ENCODE measurements at regions not wholly inside any gene's neighbourhood (a gene's known extent, or its start where the extent isn't known, plus 50 kb on each side); places are given as distances from the start of the nearest gene placed in this dataset.
A peak's percentile ranks its signal among the peaks of the same experiment; 100 is the strongest.

DNA sequence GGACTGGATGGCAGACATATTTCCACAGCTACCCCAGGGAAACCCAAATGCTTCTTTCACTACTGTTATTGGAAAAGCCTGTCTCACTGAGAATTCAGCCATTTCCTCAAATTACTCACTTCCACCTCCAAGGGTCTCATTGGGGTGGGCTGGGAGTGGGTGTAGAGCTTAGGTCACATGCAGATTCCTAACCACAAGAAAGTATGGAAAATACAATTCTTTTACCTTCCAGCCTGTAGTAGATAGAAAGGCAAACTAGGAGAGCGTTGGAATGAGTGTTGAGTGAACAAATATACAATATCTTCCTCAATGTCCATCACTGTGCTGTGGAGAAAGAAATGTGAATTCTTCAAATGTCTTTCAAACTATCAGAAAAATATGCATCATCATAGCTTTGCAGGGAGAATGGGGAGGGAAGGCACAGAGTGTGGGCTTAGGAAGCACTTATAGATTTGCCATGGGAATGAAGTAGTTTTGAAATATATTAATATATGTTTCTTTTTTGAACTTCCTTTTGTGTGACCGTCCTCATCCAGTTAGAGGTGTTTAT is 245.3 kb upstream of the JADE1 start:
- DNase-seq (ENCODE audit: insufficient read length, low spot score, missing footprints), result no peak

DNA sequence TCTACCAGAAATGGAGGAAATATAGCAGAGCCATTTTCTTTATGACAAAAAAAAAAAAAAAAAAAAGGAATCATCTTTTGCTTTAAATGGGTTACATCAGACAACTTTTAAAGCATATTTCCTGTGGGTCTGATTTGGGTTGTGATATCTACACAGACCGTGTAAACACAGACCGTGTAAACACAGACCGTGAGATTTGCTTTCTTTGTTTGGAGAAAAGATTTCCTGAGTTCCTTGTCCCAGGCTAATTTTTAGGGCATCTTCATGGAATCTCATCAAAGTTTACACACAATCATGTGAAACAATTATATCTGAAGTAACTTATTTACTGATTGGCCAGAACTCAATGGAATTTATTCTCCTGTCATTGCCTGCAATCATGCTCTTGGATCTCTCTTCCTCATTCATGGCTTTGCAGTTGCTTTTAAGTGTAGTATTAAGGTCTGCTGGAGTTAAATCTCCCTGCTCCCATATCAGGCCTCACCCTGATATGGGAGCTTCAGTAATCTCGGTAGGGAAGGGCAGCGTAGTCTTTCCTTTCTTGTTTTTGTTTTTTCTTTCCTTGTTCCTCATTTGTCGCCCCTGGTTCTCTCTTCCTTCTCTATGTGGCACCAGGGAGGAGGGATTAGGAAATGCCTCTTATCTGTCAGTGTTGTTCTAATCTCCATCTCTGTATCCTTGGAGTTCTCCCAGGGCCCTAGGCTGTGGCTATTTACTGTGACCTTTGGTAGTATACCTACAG is 248.6 kb upstream of the JADE1 start:
- TF ChIP-seq, protein P1, sequence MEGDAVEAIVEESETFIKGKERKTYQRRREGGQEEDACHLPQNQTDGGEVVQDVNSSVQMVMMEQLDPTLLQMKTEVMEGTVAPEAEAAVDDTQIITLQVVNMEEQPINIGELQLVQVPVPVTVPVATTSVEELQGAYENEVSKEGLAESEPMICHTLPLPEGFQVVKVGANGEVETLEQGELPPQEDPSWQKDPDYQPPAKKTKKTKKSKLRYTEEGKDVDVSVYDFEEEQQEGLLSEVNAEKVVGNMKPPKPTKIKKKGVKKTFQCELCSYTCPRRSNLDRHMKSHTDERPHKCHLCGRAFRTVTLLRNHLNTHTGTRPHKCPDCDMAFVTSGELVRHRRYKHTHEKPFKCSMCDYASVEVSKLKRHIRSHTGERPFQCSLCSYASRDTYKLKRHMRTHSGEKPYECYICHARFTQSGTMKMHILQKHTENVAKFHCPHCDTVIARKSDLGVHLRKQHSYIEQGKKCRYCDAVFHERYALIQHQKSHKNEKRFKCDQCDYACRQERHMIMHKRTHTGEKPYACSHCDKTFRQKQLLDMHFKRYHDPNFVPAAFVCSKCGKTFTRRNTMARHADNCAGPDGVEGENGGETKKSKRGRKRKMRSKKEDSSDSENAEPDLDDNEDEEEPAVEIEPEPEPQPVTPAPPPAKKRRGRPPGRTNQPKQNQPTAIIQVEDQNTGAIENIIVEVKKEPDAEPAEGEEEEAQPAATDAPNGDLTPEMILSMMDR (IDR thresholded peaks at IDR 0.05; ENCODE audit: extremely low read depth, low read depth, low read length), result no peak
- no peaks in the 10 kb centered on the region for H3K27me3 ChIP-seq (ENCODE audit: insufficient read depth, low read length)
- H3K27ac ChIP-seq (ENCODE audit: low read depth, low read length), result peak overlapping the region; percentile 98
- H3K4me1 ChIP-seq (ENCODE audit: insufficient read depth, low read length), result peaks cover 36% of the 10 kb centered on the region
- no peaks in the 10 kb centered on the region for H4K20me1 ChIP-seq (ENCODE audit: insufficient read depth, low read length)
- H3K9me3 ChIP-seq (ENCODE audit: low read depth, low read length), result no peaks in the 10 kb centered on the region
- no peak overlapping the region for H3K4me3 ChIP-seq (ENCODE audit: insufficient read depth, low read length)
- DNase-seq (ENCODE audit: insufficient read length, low spot score, missing footprints), result no peak
- no peaks in the 10 kb centered on the region for H3K79me2 ChIP-seq (ENCODE audit: insufficient read depth, low read length)
- H3K36me3 ChIP-seq (ENCODE audit: insufficient read depth, low read length), result no peaks in the 10 kb centered on the region
- H3K4me2 ChIP-seq (ENCODE audit: insufficient read depth, low read length), result no peak overlapping the region
- H2AFZ ChIP-seq (ENCODE audit: low read length), result peak overlapping the region; percentile 39

More for the DNA sequence above, 245.3 kb upstream of the JADE1 start:
- H3K27ac ChIP-seq (ENCODE audit: low read depth, low read length), result peak overlapping the region; percentile 66
- H3K4me1 ChIP-seq (ENCODE audit: insufficient read depth, low read length), result peaks cover 56% of the 10 kb centered on the region
- no peaks in the 10 kb centered on the region for H3K27me3 ChIP-seq (ENCODE audit: insufficient read depth, low read length)
- H2AFZ ChIP-seq (ENCODE audit: low read length), result no peak overlapping the region
- H3K4me3 ChIP-seq (ENCODE audit: insufficient read depth, low read length), result no peak overlapping the region
- no peaks in the 10 kb centered on the region for H3K79me2 ChIP-seq (ENCODE audit: insufficient read depth, low read length)
- H4K20me1 ChIP-seq (ENCODE audit: insufficient read depth, low read length), result no peaks in the 10 kb centered on the region
- no peaks in the 10 kb centered on the region for H3K36me3 ChIP-seq (ENCODE audit: insufficient read depth, low read length)
- H3K4me2 ChIP-seq (ENCODE audit: insufficient read depth, low read length), result peak overlapping the region; percentile 1
- TF ChIP-seq, protein P1 (IDR thresholded peaks at IDR 0.05; ENCODE audit: extremely low read depth, low read depth, low read length), result no peak
- H3K9me3 ChIP-seq (ENCODE audit: low read depth, low read length), result no peaks in the 10 kb centered on the region

DNA sequence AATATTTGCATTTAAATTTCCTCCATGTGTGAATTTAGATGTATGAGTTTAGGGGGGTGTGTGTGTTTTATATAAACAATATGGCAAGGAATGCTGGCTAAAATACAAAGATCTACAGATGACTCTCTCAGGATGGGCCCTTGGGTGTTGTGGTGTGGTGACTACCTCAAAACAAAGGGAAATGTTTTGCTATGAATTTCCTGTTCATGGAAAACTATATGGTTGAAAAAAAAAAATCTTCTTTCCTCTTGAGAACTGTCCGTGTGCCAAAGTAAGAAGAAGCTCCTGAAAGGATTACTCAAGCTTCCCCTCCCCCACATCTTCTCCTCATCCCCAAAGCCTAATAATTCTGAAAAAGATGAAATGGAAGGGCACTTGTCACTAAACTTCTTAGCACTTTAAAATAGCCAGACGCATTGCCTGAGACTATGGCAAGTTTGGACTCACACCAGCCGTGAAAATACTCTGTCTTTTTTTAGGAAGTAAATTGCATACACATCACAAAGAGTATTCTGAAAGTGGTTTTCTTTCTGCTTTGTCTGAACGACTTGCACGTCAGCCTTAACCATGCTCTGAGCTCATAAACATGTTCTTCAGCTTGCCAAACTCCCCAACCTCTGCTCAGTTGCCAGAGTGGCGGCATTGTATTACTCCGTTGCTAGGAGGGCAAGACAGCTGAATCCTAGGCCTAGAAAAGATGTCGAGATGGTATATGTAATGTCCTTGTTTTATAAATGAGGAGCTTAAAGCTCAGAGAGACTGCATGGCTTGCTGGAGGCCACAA is 250.4 kb upstream of the JADE1 start:
- Histone ChIP-seq H3K27me3 (ENCODE audit: insufficient read depth, low read length) (no peaks in the 10 kb centered on the region), H3K36me3 (ENCODE audit: insufficient read depth, low read length) (no peaks in the 10 kb centered on the region), H3K4me1 (ENCODE audit: insufficient read depth, low read length) (peaks cover 37% of the 10 kb centered on the region), H3K27ac (ENCODE audit: low read depth, low read length) (peak overlapping the region; percentile 98), H2AFZ (ENCODE audit: low read length) (peak overlapping the region; percentile 82), H3K79me2 (ENCODE audit: insufficient read depth, low read length) (no peaks in the 10 kb centered on the region), H3K9me3 (ENCODE audit: low read depth, low read length) (no peaks in the 10 kb centered on the region), H3K4me2 (ENCODE audit: insufficient read depth, low read length) (peak overlapping the region; percentile 71), H4K20me1 (ENCODE audit: insufficient read depth, low read length) (no peaks in the 10 kb centered on the region), H3K4me3 (ENCODE audit: insufficient read depth, low read length) (peak overlapping the region; percentile 10)
- TF ChIP-seq, protein P1 (IDR thresholded peaks at IDR 0.05; ENCODE audit: extremely low read depth, low read depth, low read length), result no peak
- DNase-seq (ENCODE audit: insufficient read length, low spot score, missing footprints), result peak; percentile 54

DNA sequence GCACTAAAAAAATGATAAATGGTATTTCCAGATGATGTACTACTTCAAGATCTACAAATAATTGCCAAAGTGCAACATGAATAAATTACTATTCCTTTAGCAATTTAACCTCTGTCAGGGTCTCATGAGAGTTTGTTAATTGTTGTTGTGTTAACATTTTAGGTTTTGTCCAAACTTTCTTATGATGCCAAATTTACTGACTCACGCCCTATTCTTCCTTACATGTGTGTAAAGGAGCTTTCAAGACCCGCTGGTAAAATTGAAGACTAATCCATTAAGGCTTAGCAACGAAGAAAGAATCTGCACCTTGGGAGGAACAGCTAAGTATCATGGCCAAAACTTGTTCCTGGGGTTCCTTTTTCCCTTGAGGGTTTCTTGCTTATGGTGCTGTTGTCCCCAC is 252.7 kb upstream of the JADE1 start:
- H3K9me3 ChIP-seq (ENCODE audit: low read depth, low read length), result no peaks in the 10 kb centered on the region
- H3K27ac ChIP-seq (ENCODE audit: low read depth, low read length), result no peak overlapping the region
- H3K27me3 ChIP-seq (ENCODE audit: insufficient read depth, low read length), result no peaks in the 10 kb centered on the region
- no peak overlapping the region for H2AFZ ChIP-seq (ENCODE audit: low read length)
- H3K4me1 ChIP-seq (ENCODE audit: insufficient read depth, low read length), result peaks cover 44% of the 10 kb centered on the region
- H3K79me2 ChIP-seq (ENCODE audit: insufficient read depth, low read length), result no peaks in the 10 kb centered on the region
- no peaks in the 10 kb centered on the region for H3K36me3 ChIP-seq (ENCODE audit: insufficient read depth, low read length)
- TF ChIP-seq, protein P1 (IDR thresholded peaks at IDR 0.05; ENCODE audit: extremely low read depth, low read depth, low read length), result no peak
- DNase-seq (ENCODE audit: insufficient read length, low spot score, missing footprints), result no peak
- no peaks in the 10 kb centered on the region for H4K20me1 ChIP-seq (ENCODE audit: insufficient read depth, low read length)
- H3K4me2 ChIP-seq (ENCODE audit: insufficient read depth, low read length), result no peak overlapping the region
- no peak overlapping the region for H3K4me3 ChIP-seq (ENCODE audit: insufficient read depth, low read length)
